Pons (tissue), 1 donor: ENCODE measurements at regions not wholly inside any gene's neighbourhood (a gene's known extent, or its start where the extent isn't known, plus 50 kb on each side); places are given as distances from the start of the nearest gene placed in this dataset.

ENCODE experiments used
- DNase-seq: peaks from one replicate; pipeline ENCODE4 v3.0.0-alpha.2; 2016; ENCODE audit warnings: low spot score

GRCh38 chr7:68484731-68485130 lies 1113.5 kb upstream of the AUTS2 start:
- no peak for DNase-seq

- no peak for DNase-seq
Measured at GRCh38 chr7:68485253-68485917, 1112.9 kb upstream of the AUTS2 start.

GRCh38 chr7:68488341-68489060 lies 1109.8 kb upstream of the AUTS2 start:
- DNase-seq = no peak

- no peak for DNase-seq
Measured at GRCh38 chr7:68491523-68492358, 1106.5 kb upstream of the AUTS2 start.

GRCh38 chr7:68492359-68492690 lies 1106.0 kb upstream of the AUTS2 start:
- no peak for DNase-seq

GRCh38 chr7:68503400-68503799 lies 1094.9 kb upstream of the AUTS2 start:
- no peak for DNase-seq

- no peak for DNase-seq
Measured at GRCh38 chr7:68504716-68505115, 1093.6 kb upstream of the AUTS2 start.

- DNase-seq = no peak
Measured at GRCh38 chr7:68505721-68506120, 1092.6 kb upstream of the AUTS2 start.

- DNase-seq = no peak
Measured at GRCh38 chr7:68507668-68508067, 1090.6 kb upstream of the AUTS2 start.

GRCh38 chr7:68509054-68509453 lies 1089.2 kb upstream of the AUTS2 start:
- DNase-seq = no peak

- no peak for DNase-seq
Measured at GRCh38 chr7:68509603-68510002, 1088.7 kb upstream of the AUTS2 start.

GRCh38 chr7:68511281-68511680 lies 1087.0 kb upstream of the AUTS2 start:
- DNase-seq = peak; percentile 6

- no peak for DNase-seq
Measured at GRCh38 chr7:68512466-68512865, 1085.8 kb upstream of the AUTS2 start.

- no peak for DNase-seq
Measured at GRCh38 chr7:68518060-68518459, 1080.2 kb upstream of the AUTS2 start.

- DNase-seq = no peak
Measured at GRCh38 chr7:68524126-68524525, 1074.1 kb upstream of the AUTS2 start.

GRCh38 chr7:68529221-68529620 lies 1069.1 kb upstream of the AUTS2 start:
- DNase-seq = no peak

- DNase-seq = no peak
Measured at GRCh38 chr7:68535266-68535665, 1063.0 kb upstream of the AUTS2 start.

GRCh38 chr7:68537051-68537773 lies 1061.1 kb upstream of the AUTS2 start:
- DNase-seq = no peak

GRCh38 chr7:68537774-68538071 lies 1060.6 kb upstream of the AUTS2 start:
- no peak for DNase-seq

- no peak for DNase-seq
Measured at GRCh38 chr7:68542831-68543230, 1055.4 kb upstream of the AUTS2 start.

- no peak for DNase-seq
Measured at GRCh38 chr7:68544851-68545250, 1053.4 kb upstream of the AUTS2 start.

- DNase-seq = no peak
Measured at GRCh38 chr7:68547181-68547580, 1051.1 kb upstream of the AUTS2 start.

- no peak for DNase-seq
Measured at GRCh38 chr7:68547799-68548198, 1050.5 kb upstream of the AUTS2 start.
